ENCODE measurements at regions not wholly inside any gene's neighbourhood (a gene's known extent, or its start where the extent isn't known, plus 50 kb on each side); places are given as distances from the start of the nearest gene placed in this dataset.

GRCh38 chr2:14896330-14897030, 264.0 kb downstream of the LRATD1 start:
- Histone ChIP-seq H3K27me3 (ENCODE audit: control insufficient read depth, insufficient read depth, low read length) (no peaks in the 10 kb centered on the region), H3K27ac (ENCODE audit: low read depth in 2 of 2, low read length in 2 of 2) (no peak overlapping the region), H3K4me3 (ENCODE audit: low read length in 3 of 3) (no peak overlapping the region), H3K36me3 (ENCODE audit: control insufficient read depth in 2 of 3, insufficient read depth in 3 of 3, low read length in 3 of 3) (no peaks in the 10 kb centered on the region), H3K9ac (ENCODE audit: low read length in 3 of 3) (no peak overlapping the region), H3K9me3 (ENCODE audit: control insufficient read depth in 2 of 3, insufficient read depth in 1 of 3, low read length in 3 of 3) (no peaks in the 10 kb centered on the region), H3K4me1 (ENCODE audit: control insufficient read depth in 2 of 3, insufficient read depth in 2 of 3, low read depth in 1 of 3, low read length in 3 of 3) (no peaks in the 10 kb centered on the region)
- FAIRE-seq (no peak), DNase-seq (no peak)
- TF ChIP-seq CTCF (IDR thresholded peaks at IDR 0.05; ENCODE audit: borderline replicate concordance, extremely low read depth, insufficient read depth): no peak
- intact Hi-C loops (cut with DNase I): no loop called here

- intact Hi-C loops (cut with DNase I): no loop called here
Observed at GRCh38 chr2:14899621-14900414, 267.3 kb downstream of the LRATD1 start.

GRCh38 chr2:14901737-14902136, 269.2 kb downstream of the LRATD1 start:
- FAIRE-seq (no peak), DNase-seq (peak in 1 of 5 donors; percentile 14)
- intact Hi-C loops (cut with DNase I): no loop called here
- H3K27me3 ChIP-seq (ENCODE audit: control insufficient read depth, insufficient read depth, low read length): no peaks in the 10 kb centered on the region
- TF ChIP-seq CTCF (IDR thresholded peaks at IDR 0.05; ENCODE audit: borderline replicate concordance, extremely low read depth, insufficient read depth): no peak
- no peak overlapping the region for H3K4me3 ChIP-seq (ENCODE audit: low read length in 3 of 3)
- no peak overlapping the region for H3K27ac ChIP-seq (ENCODE audit: low read depth in 2 of 2, low read length in 2 of 2)
- no peaks in the 10 kb centered on the region for H3K4me1 ChIP-seq (ENCODE audit: control insufficient read depth in 2 of 3, insufficient read depth in 2 of 3, low read depth in 1 of 3, low read length in 3 of 3)
- no peaks in the 10 kb centered on the region for H3K36me3 ChIP-seq (ENCODE audit: control insufficient read depth in 2 of 3, insufficient read depth in 3 of 3, low read length in 3 of 3)
- no peaks in the 10 kb centered on the region for H3K9me3 ChIP-seq (ENCODE audit: control insufficient read depth in 2 of 3, insufficient read depth in 1 of 3, low read length in 3 of 3)
- no peak overlapping the region for H3K9ac ChIP-seq (ENCODE audit: low read length in 3 of 3)

More at GRCh38 chr2:14899621-14900414, 267.3 kb downstream of the LRATD1 start:
- TF ChIP-seq CTCF (IDR thresholded peaks at IDR 0.05; ENCODE audit: borderline replicate concordance, extremely low read depth, insufficient read depth): no peak
- no peak for DNase-seq
- H3K9me3 ChIP-seq (ENCODE audit: control insufficient read depth in 2 of 3, insufficient read depth in 1 of 3, low read length in 3 of 3): no peaks in the 10 kb centered on the region
- no peak overlapping the region for H3K9ac ChIP-seq (ENCODE audit: low read length in 3 of 3)
- H3K4me1 ChIP-seq (ENCODE audit: control insufficient read depth in 2 of 3, insufficient read depth in 2 of 3, low read depth in 1 of 3, low read length in 3 of 3): no peaks in the 10 kb centered on the region
- no peak overlapping the region for H3K27ac ChIP-seq (ENCODE audit: low read depth in 2 of 2, low read length in 2 of 2)
- H3K36me3 ChIP-seq (ENCODE audit: control insufficient read depth in 2 of 3, insufficient read depth in 3 of 3, low read length in 3 of 3): no peaks in the 10 kb centered on the region
- no peak for FAIRE-seq
- H3K27me3 ChIP-seq (ENCODE audit: control insufficient read depth, insufficient read depth, low read length): no peaks in the 10 kb centered on the region
- H3K4me3 ChIP-seq (ENCODE audit: low read length in 3 of 3): no peak overlapping the region
